ENCODE measurements at regions not wholly inside any gene's neighbourhood (a gene's known extent, or its start where the extent isn't known, plus 50 kb on each side); places are given as distances from the start of the nearest gene placed in this dataset.

DNA sequence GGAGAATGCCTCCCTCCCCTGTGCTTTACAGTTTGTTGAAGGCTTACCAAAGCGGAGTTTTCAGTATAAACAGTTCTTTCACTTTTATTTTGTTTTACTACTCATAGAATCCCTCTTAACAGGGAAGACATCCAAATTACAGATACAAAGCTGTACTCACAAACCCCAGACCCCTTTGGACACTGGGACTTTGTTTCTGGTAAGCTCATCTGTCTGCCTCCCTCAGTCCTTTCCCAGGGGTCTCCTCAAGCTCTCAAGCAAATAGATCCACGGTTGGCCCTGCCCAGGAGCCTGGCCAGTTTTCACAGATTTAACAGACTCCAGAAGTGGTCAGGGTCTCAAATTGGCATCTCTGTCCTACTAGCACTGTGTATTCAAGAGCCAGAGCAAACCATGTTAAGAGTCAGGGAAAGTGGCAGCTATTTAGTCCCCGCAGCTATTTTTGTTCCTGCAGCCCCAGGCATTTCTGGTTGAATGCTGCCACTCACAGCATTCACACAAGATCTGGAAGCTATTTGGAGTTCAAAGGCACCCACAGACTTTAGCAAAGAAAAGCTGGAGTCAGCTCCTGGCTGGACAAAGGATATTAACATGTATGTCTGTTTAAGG lies 54.2 kb downstream of the TMEM100 start:
- TF ChIP-seq, protein P1, sequence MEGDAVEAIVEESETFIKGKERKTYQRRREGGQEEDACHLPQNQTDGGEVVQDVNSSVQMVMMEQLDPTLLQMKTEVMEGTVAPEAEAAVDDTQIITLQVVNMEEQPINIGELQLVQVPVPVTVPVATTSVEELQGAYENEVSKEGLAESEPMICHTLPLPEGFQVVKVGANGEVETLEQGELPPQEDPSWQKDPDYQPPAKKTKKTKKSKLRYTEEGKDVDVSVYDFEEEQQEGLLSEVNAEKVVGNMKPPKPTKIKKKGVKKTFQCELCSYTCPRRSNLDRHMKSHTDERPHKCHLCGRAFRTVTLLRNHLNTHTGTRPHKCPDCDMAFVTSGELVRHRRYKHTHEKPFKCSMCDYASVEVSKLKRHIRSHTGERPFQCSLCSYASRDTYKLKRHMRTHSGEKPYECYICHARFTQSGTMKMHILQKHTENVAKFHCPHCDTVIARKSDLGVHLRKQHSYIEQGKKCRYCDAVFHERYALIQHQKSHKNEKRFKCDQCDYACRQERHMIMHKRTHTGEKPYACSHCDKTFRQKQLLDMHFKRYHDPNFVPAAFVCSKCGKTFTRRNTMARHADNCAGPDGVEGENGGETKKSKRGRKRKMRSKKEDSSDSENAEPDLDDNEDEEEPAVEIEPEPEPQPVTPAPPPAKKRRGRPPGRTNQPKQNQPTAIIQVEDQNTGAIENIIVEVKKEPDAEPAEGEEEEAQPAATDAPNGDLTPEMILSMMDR (IDR thresholded peaks at IDR 0.05; ENCODE audit: extremely low read depth, insufficient read depth, missing control alignments) = no peak
- in situ Hi-C loops (cut with MboI; ENCODE audit: low pct_unique_long_range_greater_than_20kb, low sequenced_read_pairs, unreplicated experiment) = no loop called here
- DNase-seq (ENCODE audit: low spot score) = no peak

DNA sequence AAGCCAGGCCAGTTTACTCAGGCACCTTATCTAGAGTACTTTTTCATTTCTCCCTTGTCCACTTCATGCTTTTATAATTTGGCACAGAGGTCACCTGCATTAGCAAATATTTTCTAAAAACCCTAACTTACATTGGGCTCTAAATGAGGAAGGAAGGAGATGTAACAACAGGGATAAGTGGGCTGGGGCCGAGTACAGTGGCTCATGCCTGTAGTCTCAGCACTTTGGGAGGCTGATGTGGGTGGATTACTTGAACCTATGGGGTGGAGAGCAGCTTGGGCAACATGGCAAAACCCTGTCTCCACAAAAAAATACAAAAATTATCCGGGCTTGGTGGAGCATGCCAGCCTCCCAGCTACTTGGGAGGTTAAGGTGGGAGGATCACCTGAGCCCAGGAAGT lies 55.9 kb downstream of the TMEM100 start:
- DNase-seq (ENCODE audit: low spot score) = no peak
- in situ Hi-C loops (cut with MboI; ENCODE audit: low pct_unique_long_range_greater_than_20kb, low sequenced_read_pairs, unreplicated experiment) = no loop called here
- TF ChIP-seq, protein P1 (IDR thresholded peaks at IDR 0.05; ENCODE audit: extremely low read depth, insufficient read depth, missing control alignments) = no peak

DNA sequence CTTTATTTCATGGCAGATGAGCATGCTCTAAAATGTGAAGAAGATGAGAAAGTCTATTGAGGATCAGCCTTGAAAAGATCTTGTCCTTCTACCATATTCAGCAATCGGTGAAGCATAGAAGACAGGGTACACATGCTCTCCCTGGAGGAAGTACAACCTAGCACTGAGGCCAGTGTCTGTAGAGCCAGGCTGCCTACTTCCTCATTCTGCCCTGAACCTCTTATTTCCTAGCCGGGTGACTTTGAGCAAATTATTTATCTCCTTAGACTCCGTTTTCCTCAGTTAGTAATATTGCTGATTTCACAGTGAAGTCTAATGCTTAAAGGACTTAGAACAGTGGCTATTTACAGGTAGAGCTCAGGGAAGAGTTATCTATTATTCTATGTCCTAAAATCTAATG lies 58.4 kb downstream of the TMEM100 start:
- in situ Hi-C loops (cut with MboI; ENCODE audit: low pct_unique_long_range_greater_than_20kb, low sequenced_read_pairs, unreplicated experiment) = no loop called here
- DNase-seq (ENCODE audit: low spot score) = no peak
- TF ChIP-seq, protein P1 (IDR thresholded peaks at IDR 0.05; ENCODE audit: extremely low read depth, insufficient read depth, missing control alignments) = no peak

DNA sequence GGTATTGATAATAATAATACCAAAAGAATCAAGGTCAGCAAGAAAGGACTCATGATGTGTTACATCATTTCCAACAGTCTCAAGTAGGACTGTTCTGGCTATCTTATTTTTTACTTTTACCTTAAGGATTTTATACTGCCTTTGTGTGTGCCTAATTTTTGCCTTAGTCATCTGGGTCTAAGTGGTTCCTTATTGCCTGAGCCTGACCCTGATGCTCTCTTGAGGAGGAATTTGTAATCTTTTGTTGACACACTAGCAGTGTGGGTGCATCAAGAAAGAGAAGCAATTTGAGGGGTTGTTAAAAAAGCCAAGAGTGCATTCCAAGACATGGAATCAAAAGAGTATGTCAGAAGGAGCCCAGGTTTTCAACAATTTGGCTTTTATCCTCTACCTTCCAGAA lies 59.3 kb downstream of the TMEM100 start:
- TF ChIP-seq, protein P1 (IDR thresholded peaks at IDR 0.05; ENCODE audit: extremely low read depth, insufficient read depth, missing control alignments) = no peak

DNA sequence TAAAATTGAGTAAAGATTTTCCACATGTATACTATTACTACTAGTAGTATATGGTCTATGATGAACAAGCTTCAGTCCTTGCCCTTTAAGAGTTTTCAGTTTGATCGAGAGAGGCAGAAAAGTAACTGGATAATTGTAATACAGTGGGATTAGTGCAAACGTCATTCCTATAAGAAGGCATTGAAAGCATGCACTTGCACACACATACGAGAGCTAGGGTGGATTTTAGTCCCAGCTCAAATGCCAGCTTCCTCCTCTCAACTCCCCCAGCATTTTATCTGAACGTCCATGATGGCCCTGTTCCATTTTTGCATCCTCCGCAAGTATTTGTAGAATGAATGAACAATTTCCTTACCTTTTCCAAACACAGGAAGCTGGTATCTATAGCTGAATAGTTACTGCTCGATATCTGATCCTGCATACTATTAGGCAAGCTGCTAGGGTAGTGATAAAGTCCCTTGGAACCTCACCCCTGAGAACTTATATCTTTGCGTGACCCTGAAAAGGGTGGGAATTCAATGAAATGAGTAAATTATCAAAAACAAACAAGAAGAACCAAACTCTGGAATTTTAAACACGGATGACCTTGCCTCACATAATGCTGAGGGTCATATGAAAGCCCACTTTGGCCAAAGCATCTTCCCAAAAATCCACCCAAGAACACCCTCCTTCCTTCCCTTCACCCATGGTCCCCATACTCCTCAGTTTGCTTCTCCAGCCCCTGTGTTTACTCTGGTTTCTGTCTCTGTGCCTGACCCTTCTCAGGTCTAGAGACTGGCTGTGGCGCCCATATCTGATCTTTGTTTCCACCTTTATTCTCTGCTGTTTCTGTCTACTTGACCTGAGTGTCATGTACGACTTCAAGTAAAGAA lies 60.5 kb downstream of the TMEM100 start:
- TF ChIP-seq, protein P1 (IDR thresholded peaks at IDR 0.05; ENCODE audit: extremely low read depth, insufficient read depth, missing control alignments) = no peak
- in situ Hi-C loops (cut with MboI; ENCODE audit: low pct_unique_long_range_greater_than_20kb, low sequenced_read_pairs, unreplicated experiment) = no loop called here
- no peak for DNase-seq (ENCODE audit: low spot score)

More for the DNA sequence above, 59.3 kb downstream of the TMEM100 start:
- in situ Hi-C loops (cut with MboI; ENCODE audit: low pct_unique_long_range_greater_than_20kb, low sequenced_read_pairs, unreplicated experiment) = no loop called here
- no peak for DNase-seq (ENCODE audit: low spot score)

DNA sequence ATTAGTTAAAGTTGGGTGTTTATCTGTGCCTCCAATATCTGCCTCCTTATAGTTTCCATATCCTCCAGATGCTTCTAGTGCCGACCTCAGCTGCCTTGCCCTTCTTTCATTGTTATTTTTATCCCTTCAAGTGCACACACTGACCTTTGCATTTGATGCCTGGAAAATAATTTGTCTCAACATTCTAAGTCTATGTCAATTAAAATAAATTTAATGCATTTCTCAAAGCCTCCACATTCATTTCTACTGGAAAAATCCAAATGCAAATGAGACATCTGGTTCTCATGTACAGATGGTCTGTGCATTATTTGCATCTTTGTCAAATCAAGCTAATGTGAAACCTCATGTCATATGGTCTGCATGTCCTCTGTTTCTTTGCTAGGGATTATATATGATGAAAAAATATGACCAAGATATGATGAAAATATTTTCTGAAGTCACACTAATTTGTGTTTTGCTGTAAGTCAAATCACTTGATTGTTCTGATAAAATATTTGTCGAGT lies 61.4 kb downstream of the TMEM100 start:
- in situ Hi-C loops (cut with MboI; ENCODE audit: low pct_unique_long_range_greater_than_20kb, low sequenced_read_pairs, unreplicated experiment) = no loop called here
- TF ChIP-seq, protein P1 (IDR thresholded peaks at IDR 0.05; ENCODE audit: extremely low read depth, insufficient read depth, missing control alignments) = no peak

More for the DNA sequence above, 61.4 kb downstream of the TMEM100 start:
- no peak for DNase-seq (ENCODE audit: low spot score)

All from GM13977 (cell line).